Osteoblast (primary cell): ENCODE measurements at regions not wholly inside any gene's neighbourhood (a gene's known extent, or its start where the extent isn't known, plus 50 kb on each side); places are given as distances from the start of the nearest gene placed in this dataset.

Experiments
- DNase-seq: peaks from one replicate; pipeline ENCODE4 v3.0.0; 2011; ENCODE audit warnings: low spot score, mixed read lengths; ENCODE audit not compliant: insufficient read length; ENCODE audit errors: missing footprints
- H2AFZ ChIP-seq: 2 replicates; pipeline ENCODE4 v1.6.0; 2011; ENCODE audit warnings: mild to moderate bottlenecking, low read length
- H3K27ac ChIP-seq: 2 replicates; pipeline ENCODE4 v1.5.1; 2011; ENCODE audit warnings: mild to moderate bottlenecking, low read depth, low read length, moderate library complexity
- H3K27me3 ChIP-seq: 2 replicates; pipeline ENCODE4 v1.6.0; 2012; ENCODE audit warnings: mild to moderate bottlenecking, control low read depth, inconsistent platforms, low read length, moderate library complexity; ENCODE audit not compliant: insufficient read depth
- H3K36me3 ChIP-seq: 2 replicates; pipeline ENCODE4 v1.5.1; 2011; ENCODE audit warnings: mild to moderate bottlenecking, low read length, control low read depth, moderate library complexity; ENCODE audit not compliant: insufficient read depth
- H3K4me1 ChIP-seq: 2 replicates; pipeline ENCODE4 v1.5.1; 2011; ENCODE audit warnings: mild to moderate bottlenecking, low read length, control low read depth, moderate library complexity; ENCODE audit not compliant: insufficient read depth
- H3K4me2 ChIP-seq: 2 replicates; pipeline ENCODE4 v1.6.0; 2011; ENCODE audit warnings: mild to moderate bottlenecking, low read length; ENCODE audit not compliant: insufficient read depth
- H3K4me3 ChIP-seq: fragments of 200-600 bp; sonication (generic); 3 replicates; pipeline ENCODE4 v1.5.1; 2012; ENCODE audit warnings: mild to moderate bottlenecking, low read length, inconsistent platforms; ENCODE audit not compliant: insufficient read depth
- H3K79me2 ChIP-seq: 2 replicates; pipeline ENCODE4 v1.6.0; 2012; ENCODE audit warnings: mild to moderate bottlenecking, low read length, control low read depth, inconsistent platforms; ENCODE audit not compliant: insufficient read depth
- H3K9me3 ChIP-seq: 2 replicates; pipeline ENCODE4 v1.5.1; 2011; ENCODE audit warnings: low read depth, low read length, control low read depth
- H4K20me1 ChIP-seq: 2 replicates; pipeline ENCODE4 v1.6.0; 2012; ENCODE audit warnings: mild to moderate bottlenecking, low read length, control low read depth; ENCODE audit not compliant: insufficient read depth
- TF ChIP-seq, protein P1 (sequence below): IDR thresholded peaks from 2 replicates; pipeline ENCODE4 v1.5.1; 2011; ENCODE audit warnings: mild to moderate bottlenecking, low read depth, low read length, moderate library complexity; ENCODE audit errors: extremely low read depth

DNA sequence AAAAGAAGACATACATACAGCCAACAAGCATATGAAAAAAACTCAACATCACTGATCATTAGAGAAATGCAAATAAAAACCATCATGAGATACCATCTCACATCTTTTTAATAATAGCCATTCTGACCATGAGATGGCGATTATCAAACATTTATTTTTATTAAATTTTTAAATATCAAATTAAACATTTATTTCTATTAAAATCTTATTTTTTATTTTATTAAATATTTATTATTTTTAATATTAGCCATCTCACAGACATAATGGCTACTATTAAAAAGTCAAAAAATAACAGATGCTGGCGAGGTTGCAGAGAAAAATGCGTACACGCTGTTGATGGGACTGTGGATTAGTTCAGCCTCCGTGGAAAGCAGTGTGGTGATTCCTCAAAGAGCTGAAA is 264.8 kb upstream of the TENM4 start:
- Histone ChIP-seq H4K20me1 (no peaks in the 10 kb centered on the region), H3K27ac (no peak overlapping the region), H2AFZ (no peak overlapping the region), H3K4me1 (no peaks in the 10 kb centered on the region), H3K79me2 (no peaks in the 10 kb centered on the region), H3K9me3 (no peaks in the 10 kb centered on the region), H3K4me2 (no peak overlapping the region), H3K27me3 (no peaks in the 10 kb centered on the region), H3K36me3 (no peaks in the 10 kb centered on the region), H3K4me3 (no peak overlapping the region)
- TF ChIP-seq, protein P1, sequence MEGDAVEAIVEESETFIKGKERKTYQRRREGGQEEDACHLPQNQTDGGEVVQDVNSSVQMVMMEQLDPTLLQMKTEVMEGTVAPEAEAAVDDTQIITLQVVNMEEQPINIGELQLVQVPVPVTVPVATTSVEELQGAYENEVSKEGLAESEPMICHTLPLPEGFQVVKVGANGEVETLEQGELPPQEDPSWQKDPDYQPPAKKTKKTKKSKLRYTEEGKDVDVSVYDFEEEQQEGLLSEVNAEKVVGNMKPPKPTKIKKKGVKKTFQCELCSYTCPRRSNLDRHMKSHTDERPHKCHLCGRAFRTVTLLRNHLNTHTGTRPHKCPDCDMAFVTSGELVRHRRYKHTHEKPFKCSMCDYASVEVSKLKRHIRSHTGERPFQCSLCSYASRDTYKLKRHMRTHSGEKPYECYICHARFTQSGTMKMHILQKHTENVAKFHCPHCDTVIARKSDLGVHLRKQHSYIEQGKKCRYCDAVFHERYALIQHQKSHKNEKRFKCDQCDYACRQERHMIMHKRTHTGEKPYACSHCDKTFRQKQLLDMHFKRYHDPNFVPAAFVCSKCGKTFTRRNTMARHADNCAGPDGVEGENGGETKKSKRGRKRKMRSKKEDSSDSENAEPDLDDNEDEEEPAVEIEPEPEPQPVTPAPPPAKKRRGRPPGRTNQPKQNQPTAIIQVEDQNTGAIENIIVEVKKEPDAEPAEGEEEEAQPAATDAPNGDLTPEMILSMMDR = no peak
- no peak for DNase-seq

DNA sequence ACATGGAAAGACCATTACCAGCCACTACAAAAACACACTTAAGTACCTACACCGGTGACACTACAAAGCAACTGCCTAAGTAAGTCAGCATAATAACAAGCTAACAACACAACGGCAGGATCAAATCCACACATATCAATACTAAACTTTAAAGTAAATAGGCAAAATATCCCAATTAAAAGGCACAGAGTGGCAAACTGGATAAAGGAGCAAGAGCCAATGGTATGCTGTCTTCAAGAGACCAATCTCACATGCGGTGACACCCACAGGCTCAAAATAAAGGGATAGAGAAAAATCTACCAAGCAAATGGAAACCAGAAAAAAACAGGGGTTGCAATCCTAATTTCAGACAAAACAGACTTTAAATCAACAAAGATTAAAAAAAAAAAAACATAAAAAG is 261.5 kb upstream of the TENM4 start:
- TF ChIP-seq, protein P1 = no peak
- H2AFZ ChIP-seq = no peak overlapping the region
- H3K36me3 ChIP-seq = no peaks in the 10 kb centered on the region
- no peaks in the 10 kb centered on the region for H3K27me3 ChIP-seq
- no peak overlapping the region for H3K4me2 ChIP-seq
- no peaks in the 10 kb centered on the region for H3K4me1 ChIP-seq
- H3K27ac ChIP-seq = no peak overlapping the region
- DNase-seq = no peak
- H4K20me1 ChIP-seq = no peaks in the 10 kb centered on the region
- no peak overlapping the region for H3K4me3 ChIP-seq
- H3K9me3 ChIP-seq = no peaks in the 10 kb centered on the region
- H3K79me2 ChIP-seq = no peaks in the 10 kb centered on the region

DNA sequence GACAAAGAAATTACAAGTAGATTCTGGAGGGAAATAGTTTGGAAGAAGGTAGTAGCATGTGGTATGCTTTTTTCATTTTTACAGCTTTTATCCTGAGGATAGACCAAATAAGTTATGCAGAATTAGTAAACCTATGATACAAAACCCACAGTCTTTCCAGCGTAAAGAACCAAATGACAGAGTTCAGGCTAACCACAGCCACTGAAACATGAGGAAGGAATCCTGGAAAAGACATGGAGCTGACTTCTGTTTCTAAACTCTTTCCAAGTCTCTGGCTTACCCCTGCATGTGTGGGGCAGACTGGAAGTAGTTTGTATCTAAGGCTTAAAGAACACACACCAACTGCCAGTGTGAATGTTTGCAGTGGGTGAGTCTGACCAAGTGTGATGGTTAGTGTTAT is 258.4 kb upstream of the TENM4 start:
- Histone ChIP-seq H4K20me1 (no peaks in the 10 kb centered on the region), H3K9me3 (no peaks in the 10 kb centered on the region), H3K4me1 (no peaks in the 10 kb centered on the region), H3K4me3 (no peak overlapping the region), H3K27ac (no peak overlapping the region), H2AFZ (no peak overlapping the region), H3K36me3 (no peaks in the 10 kb centered on the region), H3K27me3 (no peaks in the 10 kb centered on the region), H3K4me2 (no peak overlapping the region), H3K79me2 (no peaks in the 10 kb centered on the region)
- no peak for DNase-seq
- TF ChIP-seq, protein P1 = no peak

DNA sequence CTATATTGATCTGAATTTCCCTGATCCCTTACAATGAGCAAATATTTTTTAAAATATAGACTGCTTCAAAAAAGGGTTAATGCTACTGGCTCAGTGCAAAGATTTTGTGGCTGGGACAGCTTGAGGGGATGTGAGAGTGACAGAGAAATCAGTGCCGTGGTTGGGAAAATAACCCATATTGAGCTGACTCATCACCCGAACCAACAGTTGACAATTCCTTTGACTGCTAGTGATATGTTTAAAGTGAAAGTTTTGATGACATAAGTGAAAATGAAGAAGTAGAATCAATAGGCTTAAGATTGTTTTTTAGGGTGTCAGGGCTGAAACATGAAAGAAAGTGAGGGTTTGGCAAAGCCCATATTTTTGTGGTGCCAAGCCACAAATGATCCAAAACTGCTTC is 257.1 kb upstream of the TENM4 start:
- DNase-seq = no peak
- H3K27me3 ChIP-seq = no peaks in the 10 kb centered on the region

More for the DNA sequence above, 257.1 kb upstream of the TENM4 start:
- Histone ChIP-seq H2AFZ (no peak overlapping the region), H3K36me3 (no peaks in the 10 kb centered on the region), H3K27ac (no peak overlapping the region), H3K79me2 (no peaks in the 10 kb centered on the region), H3K4me1 (no peaks in the 10 kb centered on the region), H3K9me3 (no peaks in the 10 kb centered on the region), H3K4me2 (no peak overlapping the region), H4K20me1 (no peaks in the 10 kb centered on the region), H3K4me3 (no peak overlapping the region)
- TF ChIP-seq, protein P1 = no peak
